Calu3 (cell line): ENCODE measurements at regions not wholly inside any gene's neighbourhood (a gene's known extent, or its start where the extent isn't known, plus 50 kb on each side); places are given as distances from the start of the nearest gene placed in this dataset.

ENCODE experiments used
- BruUV-seq: library from RNA; stranded (reverse); fragments of 400-500 nt; replicated peaks from 2 replicates; lab custom pipeline; 2021; lab: Mats Ljungman, UMichigan
- CTCF ChIA-PET: fragments of 300-600 bp; sonication (Branson Sonifier 250); formaldehyde crosslinking; loops from one replicate; lab custom pipeline; 2022; ENCODE audit warnings: antibody characterized with exemption; lab: Charles Lee
- DNase-seq: peaks from one replicate; pipeline ENCODE4 v3.0.0; 2022
- H3K27ac Mint-ChIP-seq: one replicate; pipeline ENCODE4 v1.8.0; 2022; ENCODE audit warnings: mixed read lengths; ENCODE audit not compliant: unreplicated experiment
- H3K27me3 Mint-ChIP-seq: one replicate; pipeline ENCODE4 v1.8.0; 2022; ENCODE audit warnings: mixed read lengths; ENCODE audit not compliant: unreplicated experiment
- H3K36me3 Mint-ChIP-seq: one replicate; pipeline ENCODE4 v1.8.0; 2022; ENCODE audit warnings: mild to moderate bottlenecking, moderate library complexity, mixed read lengths; ENCODE audit not compliant: insufficient read depth, unreplicated experiment
- H3K4me1 Mint-ChIP-seq: one replicate; pipeline ENCODE4 v1.8.0; 2022; ENCODE audit warnings: mild to moderate bottlenecking, low read depth, mixed read lengths; ENCODE audit not compliant: unreplicated experiment
- H3K4me3 Mint-ChIP-seq: one replicate; pipeline ENCODE4 v1.8.0; 2022; ENCODE audit warnings: mild to moderate bottlenecking, low read depth, moderate library complexity, mixed read lengths; ENCODE audit not compliant: unreplicated experiment
- H3K9me3 Mint-ChIP-seq: one replicate; pipeline ENCODE4 v1.8.0; 2022; ENCODE audit warnings: low read depth, mixed read lengths; ENCODE audit not compliant: unreplicated experiment
- CTCF ChIP-seq: fragments of 200-600 bp; IDR thresholded peaks from one replicate; pipeline ENCODE4 v1.8.0; 2022; ENCODE audit warnings: antibody characterized with exemption; ENCODE audit not compliant: unreplicated experiment
- intact Hi-C: fragments of 100-400 bp; cut with micrococcal nuclease; formaldehyde crosslinking; loops from one replicate; pipeline ENCODE4 v1.10.0; 2022; ENCODE audit not compliant: unreplicated experiment

GRCh38 chr2:145394181-145394580 lies 874.3 kb upstream of the ZEB2 start:
- no peak overlapping the region for H3K4me3 Mint-ChIP-seq
- no peak for DNase-seq
- no peak overlapping the region for H3K27ac Mint-ChIP-seq
- no peaks in the 10 kb centered on the region for H3K9me3 Mint-ChIP-seq
- intact Hi-C loops: no loop called here
- no TSS peak for BruUV-seq
- no peaks in the 10 kb centered on the region for H3K36me3 Mint-ChIP-seq
- no peak for TF ChIP-seq CTCF
- H3K27me3 Mint-ChIP-seq: no peaks in the 10 kb centered on the region
- no peaks in the 10 kb centered on the region for H3K4me1 Mint-ChIP-seq
- CTCF ChIA-PET: no interaction called here

DNA sequence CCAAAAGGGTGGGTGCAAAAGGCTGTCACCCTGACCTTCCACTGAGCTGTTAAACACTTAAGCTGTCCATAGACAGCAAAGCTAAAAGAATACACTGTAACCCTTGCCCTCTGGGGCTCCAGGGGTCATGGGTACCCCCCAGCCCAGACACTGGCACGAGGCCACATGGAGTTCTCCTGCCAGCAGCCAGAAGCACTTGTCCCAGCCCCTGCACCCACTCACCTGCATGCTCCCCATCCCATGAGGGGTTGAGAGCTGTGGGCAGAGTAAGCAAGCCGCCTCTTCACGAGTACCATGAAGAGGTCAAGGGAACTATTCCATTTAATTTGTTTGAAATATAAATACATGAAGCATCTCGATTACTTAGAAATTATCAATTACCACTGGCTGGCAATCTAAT lies 867.1 kb upstream of the ZEB2 start:
- H3K36me3 Mint-ChIP-seq: no peaks in the 10 kb centered on the region

GRCh38 chr2:145383961-145384360 lies 864.0 kb upstream of the ZEB2 start:
- H3K4me3 Mint-ChIP-seq: no peak overlapping the region
- H3K27ac Mint-ChIP-seq: no peak overlapping the region
- intact Hi-C loops: no loop called here
- peaks cover 3% of the 10 kb centered on the region for H3K9me3 Mint-ChIP-seq
- no peaks in the 10 kb centered on the region for H3K27me3 Mint-ChIP-seq
- BruUV-seq: no TSS peak
- no peak for TF ChIP-seq CTCF
- CTCF ChIA-PET: no interaction called here
- no peaks in the 10 kb centered on the region for H3K36me3 Mint-ChIP-seq
- DNase-seq: no peak
- no peaks in the 10 kb centered on the region for H3K4me1 Mint-ChIP-seq

More for the DNA sequence above, 867.1 kb upstream of the ZEB2 start:
- BruUV-seq: no TSS peak
- no peaks in the 10 kb centered on the region for H3K27me3 Mint-ChIP-seq
- CTCF ChIA-PET: interaction anchor here (0.6 kb wide), 2 partner anchors 216 to 644 kb away, joined by 4 to 5 read pairs; no protein-coding TSS in a partner anchor
- DNase-seq: no peak
- intact Hi-C loops: no loop called here
- H3K9me3 Mint-ChIP-seq: peaks cover 3% of the 10 kb centered on the region
- no peaks in the 10 kb centered on the region for H3K4me1 Mint-ChIP-seq
- TF ChIP-seq CTCF: no peak
- H3K4me3 Mint-ChIP-seq: no peak overlapping the region
- no peak overlapping the region for H3K27ac Mint-ChIP-seq

DNA sequence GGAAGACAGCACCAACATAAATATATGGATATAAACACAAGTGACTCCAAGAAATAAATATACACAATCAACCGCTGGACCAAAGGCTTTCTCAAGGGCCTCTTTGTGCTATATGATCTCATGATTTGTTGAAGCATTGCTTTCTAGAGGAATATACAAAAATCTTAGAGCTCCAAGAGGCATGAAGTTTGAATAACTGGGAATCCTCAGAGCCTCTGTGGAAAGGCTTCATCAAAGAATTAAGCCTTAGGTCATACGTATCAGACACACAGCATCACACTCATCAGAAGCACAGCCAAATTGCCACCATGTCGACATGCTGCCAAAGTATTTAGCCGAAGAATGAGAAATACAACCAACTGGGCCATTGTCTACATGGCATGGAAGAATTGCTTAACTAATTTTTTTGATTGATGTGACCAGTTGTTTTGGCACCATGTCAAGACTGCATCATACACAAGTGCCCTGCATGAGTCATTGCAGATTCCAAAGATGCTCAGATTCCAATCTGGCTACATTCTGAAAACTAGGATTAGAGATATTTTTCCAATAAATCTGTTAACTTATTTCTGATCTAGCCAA lies 860.6 kb upstream of the ZEB2 start:
- H3K36me3 Mint-ChIP-seq: no peaks in the 10 kb centered on the region
- H3K4me1 Mint-ChIP-seq: no peaks in the 10 kb centered on the region
- peaks cover 3% of the 10 kb centered on the region for H3K9me3 Mint-ChIP-seq
- intact Hi-C loops: no loop called here
- H3K27me3 Mint-ChIP-seq: no peaks in the 10 kb centered on the region
- H3K27ac Mint-ChIP-seq: no peak overlapping the region
- BruUV-seq: no TSS peak
- TF ChIP-seq CTCF: no peak
- CTCF ChIA-PET: no interaction called here
- H3K4me3 Mint-ChIP-seq: no peak overlapping the region
- DNase-seq: peak; percentile 11
